ENCODE measurements at regions not wholly inside any gene's neighbourhood (a gene's known extent, or its start where the extent isn't known, plus 50 kb on each side); places are given as distances from the start of the nearest gene placed in this dataset.

DNA sequence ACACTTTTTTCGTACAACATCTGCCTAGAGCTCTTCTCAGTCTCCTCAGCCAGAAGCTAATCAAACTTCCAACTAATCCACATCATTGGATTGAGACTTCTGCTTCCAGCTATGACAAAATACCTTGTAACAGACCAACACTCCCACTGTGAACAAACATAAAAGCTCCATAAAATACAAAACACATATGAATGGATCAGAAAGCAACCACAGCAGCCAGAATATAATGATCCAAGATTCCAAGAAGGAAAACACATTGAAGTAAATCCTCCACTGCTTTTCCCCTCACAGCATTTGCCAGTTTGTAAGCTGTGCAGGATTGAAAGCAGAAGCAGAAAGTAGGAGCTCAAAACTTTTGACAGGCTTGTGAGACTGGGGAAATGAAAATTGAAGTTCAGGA is 863.2 kb downstream of the TUSC7 start:
- H3K27ac ChIP-seq, result no peak overlapping the region
- TF ChIP-seq, protein P1, sequence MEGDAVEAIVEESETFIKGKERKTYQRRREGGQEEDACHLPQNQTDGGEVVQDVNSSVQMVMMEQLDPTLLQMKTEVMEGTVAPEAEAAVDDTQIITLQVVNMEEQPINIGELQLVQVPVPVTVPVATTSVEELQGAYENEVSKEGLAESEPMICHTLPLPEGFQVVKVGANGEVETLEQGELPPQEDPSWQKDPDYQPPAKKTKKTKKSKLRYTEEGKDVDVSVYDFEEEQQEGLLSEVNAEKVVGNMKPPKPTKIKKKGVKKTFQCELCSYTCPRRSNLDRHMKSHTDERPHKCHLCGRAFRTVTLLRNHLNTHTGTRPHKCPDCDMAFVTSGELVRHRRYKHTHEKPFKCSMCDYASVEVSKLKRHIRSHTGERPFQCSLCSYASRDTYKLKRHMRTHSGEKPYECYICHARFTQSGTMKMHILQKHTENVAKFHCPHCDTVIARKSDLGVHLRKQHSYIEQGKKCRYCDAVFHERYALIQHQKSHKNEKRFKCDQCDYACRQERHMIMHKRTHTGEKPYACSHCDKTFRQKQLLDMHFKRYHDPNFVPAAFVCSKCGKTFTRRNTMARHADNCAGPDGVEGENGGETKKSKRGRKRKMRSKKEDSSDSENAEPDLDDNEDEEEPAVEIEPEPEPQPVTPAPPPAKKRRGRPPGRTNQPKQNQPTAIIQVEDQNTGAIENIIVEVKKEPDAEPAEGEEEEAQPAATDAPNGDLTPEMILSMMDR (IDR thresholded peaks at IDR 0.05), result no peak
- no peaks in the 10 kb centered on the region for H3K4me1 ChIP-seq
- H3K4me3 ChIP-seq, result no peak overlapping the region
- no peaks in the 10 kb centered on the region for H3K27me3 ChIP-seq
- H3K36me3 ChIP-seq, result no peaks in the 10 kb centered on the region
- DNase-seq, result no peak
- no peaks in the 10 kb centered on the region for H3K9me3 ChIP-seq
- intact Hi-C loops (cut with DNase I; ENCODE audit: low total_unique reads), result no loop called here

DNA sequence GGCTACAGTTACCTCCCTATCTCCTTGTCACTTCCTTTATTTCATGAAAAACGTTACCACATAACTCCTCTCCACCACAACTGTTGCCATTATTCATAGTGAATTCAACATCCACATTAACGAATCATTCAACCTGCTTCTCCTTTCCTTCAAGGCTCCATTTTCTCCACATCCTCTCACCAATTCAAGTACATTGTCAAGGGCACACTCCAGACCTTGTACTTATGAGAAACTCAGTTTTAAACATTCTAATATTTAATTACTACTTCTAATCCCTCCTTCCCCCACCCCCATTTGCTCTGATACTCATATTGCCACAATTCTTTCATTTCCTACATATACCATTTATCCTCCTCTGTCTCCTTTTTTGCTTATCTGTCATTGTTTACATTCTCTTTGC is 871.2 kb downstream of the TUSC7 start:
- Histone ChIP-seq H3K9me3 (no peaks in the 10 kb centered on the region), H3K4me1 (no peaks in the 10 kb centered on the region), H3K4me3 (no peak overlapping the region), H3K27ac (no peak overlapping the region), H3K27me3 (no peaks in the 10 kb centered on the region), H3K36me3 (no peaks in the 10 kb centered on the region)
- TF ChIP-seq, protein P1 (IDR thresholded peaks at IDR 0.05), result no peak
- intact Hi-C loops (cut with DNase I; ENCODE audit: low total_unique reads), result no loop called here
- DNase-seq, result no peak

DNA sequence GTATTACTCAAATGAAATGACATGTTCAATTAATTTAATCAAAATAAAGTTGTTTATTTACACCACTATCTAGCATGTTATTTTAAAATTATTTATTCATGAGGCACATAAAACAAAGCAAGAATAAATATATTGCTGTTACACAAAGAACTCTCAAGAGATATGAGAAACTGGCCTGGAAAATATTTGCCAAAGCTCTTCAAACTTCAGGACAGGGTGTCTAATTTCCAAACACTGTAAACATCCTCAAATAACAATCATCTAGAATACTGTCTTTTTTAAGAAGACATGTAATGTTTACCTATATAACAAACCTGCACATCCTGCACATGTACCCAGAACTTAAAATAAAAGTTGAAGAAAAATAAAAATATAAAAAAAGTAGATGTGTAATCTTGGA is 876.6 kb downstream of the TUSC7 start:
- Histone ChIP-seq H3K9me3 (no peaks in the 10 kb centered on the region), H3K27ac (no peak overlapping the region), H3K27me3 (no peaks in the 10 kb centered on the region), H3K4me1 (no peaks in the 10 kb centered on the region), H3K4me3 (no peak overlapping the region), H3K36me3 (no peaks in the 10 kb centered on the region)
- TF ChIP-seq, protein P1 (IDR thresholded peaks at IDR 0.05), result no peak
- intact Hi-C loops (cut with DNase I; ENCODE audit: low total_unique reads), result no loop called here
- no peak for DNase-seq

DNA sequence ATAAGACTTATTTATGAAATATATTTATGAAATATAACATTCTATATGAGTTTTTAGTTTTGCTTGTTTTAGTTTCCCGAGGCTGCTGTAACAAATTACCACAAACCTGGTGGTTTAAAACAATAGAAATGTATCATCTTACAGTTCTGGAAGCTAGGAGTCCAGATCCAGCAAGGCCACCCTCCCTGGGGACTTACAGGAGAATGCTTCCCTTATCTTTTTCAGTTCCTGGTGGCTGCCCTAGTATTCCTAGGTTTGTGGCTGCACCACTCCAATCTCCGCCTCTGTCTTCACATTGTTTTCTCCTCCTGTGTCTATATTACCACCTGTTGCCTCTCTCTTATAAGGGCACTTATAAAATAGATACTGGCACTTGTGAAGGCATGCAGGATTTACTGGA is 877.8 kb downstream of the TUSC7 start:
- Histone ChIP-seq H3K4me1 (no peaks in the 10 kb centered on the region), H3K27ac (no peak overlapping the region), H3K9me3 (no peaks in the 10 kb centered on the region), H3K27me3 (no peaks in the 10 kb centered on the region), H3K36me3 (no peaks in the 10 kb centered on the region), H3K4me3 (no peak overlapping the region)
- TF ChIP-seq, protein P1 (IDR thresholded peaks at IDR 0.05), result no peak
- no peak for DNase-seq
- intact Hi-C loops (cut with DNase I; ENCODE audit: low total_unique reads), result no loop called here

DNA sequence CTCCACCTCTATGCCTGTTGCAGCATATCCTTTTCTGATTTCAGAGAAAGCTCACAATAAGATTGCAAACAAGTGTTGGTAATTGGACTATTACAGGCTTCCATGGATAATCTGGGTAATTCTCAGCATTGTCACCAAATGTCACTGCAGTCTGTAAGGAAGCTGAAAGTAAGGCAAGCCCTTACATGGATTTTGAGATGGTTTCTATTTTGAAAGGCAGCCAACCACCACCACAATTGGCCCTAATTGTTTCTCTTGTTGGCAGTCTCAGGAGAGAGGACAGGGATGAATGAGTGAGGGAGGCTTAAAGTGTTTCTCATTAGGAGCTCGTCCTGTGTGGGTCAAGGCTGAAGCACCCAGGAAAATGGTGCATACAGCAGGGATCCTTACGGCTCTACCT is 879.9 kb downstream of the TUSC7 start:
- H3K4me1 ChIP-seq, result no peaks in the 10 kb centered on the region
- TF ChIP-seq, protein P1 (IDR thresholded peaks at IDR 0.05), result no peak
- no peak overlapping the region for H3K4me3 ChIP-seq
- no peaks in the 10 kb centered on the region for H3K9me3 ChIP-seq
- DNase-seq, result no peak
- intact Hi-C loops (cut with DNase I; ENCODE audit: low total_unique reads), result no loop called here
- H3K36me3 ChIP-seq, result no peaks in the 10 kb centered on the region
- no peak overlapping the region for H3K27ac ChIP-seq
- H3K27me3 ChIP-seq, result no peaks in the 10 kb centered on the region

DNA sequence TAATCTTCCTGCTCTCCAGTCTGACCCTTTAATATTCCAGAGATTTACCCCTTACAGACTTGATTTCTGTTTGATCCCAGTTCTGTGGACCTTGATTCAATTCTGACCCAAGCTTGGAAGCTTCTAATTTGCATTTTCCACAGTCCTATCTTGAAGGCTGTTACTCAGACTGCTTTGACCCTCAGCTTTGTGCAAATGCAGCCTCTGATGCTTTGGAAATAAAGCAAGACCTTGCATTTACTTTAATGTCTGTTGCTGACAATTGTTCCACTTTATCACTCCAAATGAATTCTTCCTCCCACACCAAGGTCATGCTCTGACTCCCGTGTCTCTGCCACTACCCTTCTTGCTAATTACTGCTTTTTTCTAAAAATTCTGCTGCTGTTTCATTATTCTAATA is 886.0 kb downstream of the TUSC7 start:
- Histone ChIP-seq H3K36me3 (no peaks in the 10 kb centered on the region), H3K4me3 (no peak overlapping the region), H3K27ac (no peak overlapping the region), H3K4me1 (no peaks in the 10 kb centered on the region), H3K9me3 (no peaks in the 10 kb centered on the region), H3K27me3 (no peaks in the 10 kb centered on the region)
- intact Hi-C loops (cut with DNase I; ENCODE audit: low total_unique reads), result no loop called here
- TF ChIP-seq, protein P1 (IDR thresholded peaks at IDR 0.05), result no peak
- no peak for DNase-seq
